IMR-90 (cell line): ENCODE measurements at regions not wholly inside any gene's neighbourhood (a gene's known extent, or its start where the extent isn't known, plus 50 kb on each side); places are given as distances from the start of the nearest gene placed in this dataset.

Source experiments
- CTCF ChIP-seq: conservative IDR thresholded peaks from 2 replicates; pipeline ENCODE4 v1.5.1; 2012; ENCODE audit warnings: mild to moderate bottlenecking, low read depth, low read length, improper control_type of control experiment
- MAZ ChIP-seq: IDR thresholded peaks from 2 replicates; pipeline ENCODE4 v1.6.1; 2012; ENCODE audit warnings: low read depth, mild to moderate bottlenecking, low read length, improper control_type of control experiment, moderate library complexity, borderline replicate concordance

- no peak for TF ChIP-seq CTCF
- no peak for TF ChIP-seq MAZ
Observed at GRCh38 chr13:55652657-55653056, 1488.1 kb upstream of the PRR20A start.
